ENCODE measurements at regions not wholly inside any gene's neighbourhood (a gene's known extent, or its start where the extent isn't known, plus 50 kb on each side); places are given as distances from the start of the nearest gene placed in this dataset.

- no peak for TF ChIP-seq SIN3A (IDR thresholded peaks at IDR 0.05; ENCODE audit: borderline replicate concordance, insufficient read depth, low read length)
- no peak for TF ChIP-seq POLR2AphosphoS5 (IDR thresholded peaks at IDR 0.05; ENCODE audit: low read depth, low read length)
- TF ChIP-seq, protein P1, sequence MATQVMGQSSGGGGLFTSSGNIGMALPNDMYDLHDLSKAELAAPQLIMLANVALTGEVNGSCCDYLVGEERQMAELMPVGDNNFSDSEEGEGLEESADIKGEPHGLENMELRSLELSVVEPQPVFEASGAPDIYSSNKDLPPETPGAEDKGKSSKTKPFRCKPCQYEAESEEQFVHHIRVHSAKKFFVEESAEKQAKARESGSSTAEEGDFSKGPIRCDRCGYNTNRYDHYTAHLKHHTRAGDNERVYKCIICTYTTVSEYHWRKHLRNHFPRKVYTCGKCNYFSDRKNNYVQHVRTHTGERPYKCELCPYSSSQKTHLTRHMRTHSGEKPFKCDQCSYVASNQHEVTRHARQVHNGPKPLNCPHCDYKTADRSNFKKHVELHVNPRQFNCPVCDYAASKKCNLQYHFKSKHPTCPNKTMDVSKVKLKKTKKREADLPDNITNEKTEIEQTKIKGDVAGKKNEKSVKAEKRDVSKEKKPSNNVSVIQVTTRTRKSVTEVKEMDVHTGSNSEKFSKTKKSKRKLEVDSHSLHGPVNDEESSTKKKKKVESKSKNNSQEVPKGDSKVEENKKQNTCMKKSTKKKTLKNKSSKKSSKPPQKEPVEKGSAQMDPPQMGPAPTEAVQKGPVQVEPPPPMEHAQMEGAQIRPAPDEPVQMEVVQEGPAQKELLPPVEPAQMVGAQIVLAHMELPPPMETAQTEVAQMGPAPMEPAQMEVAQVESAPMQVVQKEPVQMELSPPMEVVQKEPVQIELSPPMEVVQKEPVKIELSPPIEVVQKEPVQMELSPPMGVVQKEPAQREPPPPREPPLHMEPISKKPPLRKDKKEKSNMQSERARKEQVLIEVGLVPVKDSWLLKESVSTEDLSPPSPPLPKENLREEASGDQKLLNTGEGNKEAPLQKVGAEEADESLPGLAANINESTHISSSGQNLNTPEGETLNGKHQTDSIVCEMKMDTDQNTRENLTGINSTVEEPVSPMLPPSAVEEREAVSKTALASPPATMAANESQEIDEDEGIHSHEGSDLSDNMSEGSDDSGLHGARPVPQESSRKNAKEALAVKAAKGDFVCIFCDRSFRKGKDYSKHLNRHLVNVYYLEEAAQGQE (IDR thresholded peaks at IDR 0.05; ENCODE audit: insufficient read depth in 1 of 2, low read depth in 2 of 2, low read length in 2 of 2) = no peak
- no peak for TF ChIP-seq TAF1 (IDR thresholded peaks at IDR 0.05; ENCODE audit: borderline replicate concordance, insufficient read depth, low read length)
- TF ChIP-seq FOXP2 (optimal IDR thresholded peaks at IDR 0.05; ENCODE audit: borderline replicate concordance, extremely low read depth, extremely low read length, insufficient read depth) = no peak
These were observed 230.8 kb upstream of the ANKRD50 start for GRCh38 chr4:124943145-124943889.

- TF ChIP-seq, protein P1 (IDR thresholded peaks at IDR 0.05; ENCODE audit: insufficient read depth in 1 of 2, low read depth in 2 of 2, low read length in 2 of 2) = no peak
- no peak for TF ChIP-seq POLR2AphosphoS5 (IDR thresholded peaks at IDR 0.05; ENCODE audit: low read depth, low read length)
- TF ChIP-seq TAF1 (IDR thresholded peaks at IDR 0.05; ENCODE audit: borderline replicate concordance, insufficient read depth, low read length) = no peak
- TF ChIP-seq FOXP2 (optimal IDR thresholded peaks at IDR 0.05; ENCODE audit: borderline replicate concordance, extremely low read depth, extremely low read length, insufficient read depth) = no peak
- no peak for TF ChIP-seq SIN3A (IDR thresholded peaks at IDR 0.05; ENCODE audit: borderline replicate concordance, insufficient read depth, low read length)
These were observed 228.7 kb upstream of the ANKRD50 start for GRCh38 chr4:124941267-124941666.

DNA sequence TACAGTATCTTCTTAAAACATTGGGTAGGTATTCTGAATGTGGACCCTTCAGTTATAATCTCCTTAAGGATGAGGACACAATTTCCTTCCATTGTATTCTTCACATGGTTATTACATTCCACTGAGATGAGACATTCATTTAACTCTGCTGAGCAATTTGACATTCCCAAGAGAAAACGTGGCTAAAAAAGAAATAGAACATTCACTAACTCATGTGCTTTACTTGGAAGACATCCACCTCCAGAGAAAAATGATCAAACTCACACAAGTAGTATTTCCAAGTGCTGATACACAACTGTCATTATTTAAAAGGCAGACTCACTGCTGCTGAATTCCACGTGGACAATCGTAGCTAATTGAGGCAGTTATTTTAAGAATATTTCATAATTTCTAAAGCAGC is 227.9 kb upstream of the ANKRD50 start:
- peak; percentile 93; the same call in 1 of the 2 replicates for TF ChIP-seq SIN3A (IDR thresholded peaks at IDR 0.05; ENCODE audit: borderline replicate concordance, insufficient read depth, low read length)
- TF ChIP-seq, protein P1 (IDR thresholded peaks at IDR 0.05; ENCODE audit: insufficient read depth in 1 of 2, low read depth in 2 of 2, low read length in 2 of 2) = no peak

DNA sequence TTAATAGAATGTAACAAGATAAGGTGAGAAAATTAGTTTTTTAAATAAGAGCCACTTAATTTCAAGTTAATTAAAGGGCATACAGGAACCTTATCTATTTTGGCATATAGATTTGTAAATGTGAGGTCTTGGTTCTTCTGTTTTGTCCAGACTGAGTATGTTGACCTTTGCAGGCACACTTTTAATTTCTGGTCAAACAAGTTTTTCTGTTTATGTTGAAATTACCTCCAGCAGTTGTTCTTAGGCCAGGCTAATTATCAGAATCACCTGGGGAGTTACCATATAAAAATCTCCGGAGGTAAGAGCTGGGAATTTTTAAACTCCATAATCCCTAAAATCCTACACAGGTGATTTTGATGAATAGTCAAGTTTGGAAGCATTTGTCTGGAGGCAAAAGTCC is 227.4 kb upstream of the ANKRD50 start:
- TF ChIP-seq SIN3A (IDR thresholded peaks at IDR 0.05; ENCODE audit: borderline replicate concordance, insufficient read depth, low read length) (no peak), POLR2AphosphoS5 (IDR thresholded peaks at IDR 0.05; ENCODE audit: low read depth, low read length) (no peak), TAF1 (IDR thresholded peaks at IDR 0.05; ENCODE audit: borderline replicate concordance, insufficient read depth, low read length) (no peak), FOXP2 (optimal IDR thresholded peaks at IDR 0.05; ENCODE audit: borderline replicate concordance, extremely low read depth, extremely low read length, insufficient read depth) (no peak)
- TF ChIP-seq, protein P1 (IDR thresholded peaks at IDR 0.05; ENCODE audit: insufficient read depth in 1 of 2, low read depth in 2 of 2, low read length in 2 of 2) = no peak

GRCh38 chr4:124938836-124939235 is 226.3 kb upstream of the ANKRD50 start:
- no peak for TF ChIP-seq SIN3A (IDR thresholded peaks at IDR 0.05; ENCODE audit: borderline replicate concordance, insufficient read depth, low read length)
- TF ChIP-seq TAF1 (IDR thresholded peaks at IDR 0.05; ENCODE audit: borderline replicate concordance, insufficient read depth, low read length) = no peak
- TF ChIP-seq, protein P1 (IDR thresholded peaks at IDR 0.05; ENCODE audit: insufficient read depth in 1 of 2, low read depth in 2 of 2, low read length in 2 of 2) = no peak
- TF ChIP-seq POLR2AphosphoS5 (IDR thresholded peaks at IDR 0.05; ENCODE audit: low read depth, low read length) = no peak
- TF ChIP-seq FOXP2 (optimal IDR thresholded peaks at IDR 0.05; ENCODE audit: borderline replicate concordance, extremely low read depth, extremely low read length, insufficient read depth) = no peak
